ENCODE measurements at regions not wholly inside any gene's neighbourhood (a gene's known extent, or its start where the extent isn't known, plus 50 kb on each side); places are given as distances from the start of the nearest gene placed in this dataset.

DNA sequence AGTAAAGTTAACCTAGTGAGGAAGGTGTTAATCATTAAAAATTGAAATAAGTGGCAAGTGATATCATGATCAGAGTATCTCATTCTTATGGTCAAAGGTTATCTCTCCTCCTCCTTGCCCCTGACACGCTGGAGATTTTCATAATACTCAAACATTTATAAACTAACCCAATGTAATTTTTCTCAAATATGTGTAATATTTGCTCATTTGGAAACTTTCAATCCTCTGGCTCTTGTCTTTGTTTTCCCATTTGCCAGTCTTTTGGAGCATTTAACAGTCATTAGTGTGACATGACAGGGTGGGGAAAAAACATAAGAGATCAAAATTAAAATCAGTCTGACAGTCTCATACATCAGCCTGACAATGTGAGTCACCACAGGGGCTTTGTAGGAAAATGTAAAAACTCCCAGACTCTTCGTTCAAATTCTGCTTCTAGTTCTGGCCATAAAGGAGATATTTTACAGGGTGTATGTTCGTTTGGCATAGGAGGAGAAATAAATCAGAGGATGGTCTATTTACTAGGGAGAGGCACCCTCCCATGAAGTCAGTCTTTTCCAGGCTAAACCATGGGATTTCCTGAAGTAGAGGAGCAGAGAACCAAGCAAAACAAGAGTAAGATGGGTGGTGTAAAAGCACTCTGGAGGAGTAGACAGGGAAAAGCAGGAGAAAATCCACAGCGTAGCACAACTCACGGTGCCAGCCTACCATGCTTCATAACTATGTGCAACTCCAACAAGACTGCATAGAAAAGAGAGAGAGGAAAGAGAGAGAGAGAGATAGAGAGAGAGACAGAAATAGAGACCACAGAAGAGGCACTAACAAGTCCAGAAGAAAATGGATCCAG is 369.2 kb upstream of the PDE3A start:
- TF ChIP-seq POLR2AphosphoS5 (IDR thresholded peaks at IDR 0.05; ENCODE audit: low read depth, low read length) (no peak), TCF7L2 (IDR thresholded peaks at IDR 0.05; ENCODE audit: low read depth, low read length) (no peak), SIN3A (IDR thresholded peaks at IDR 0.05; ENCODE audit: borderline replicate concordance, insufficient read depth, low read depth, low read length) (no peak)
- TF ChIP-seq, protein P1, sequence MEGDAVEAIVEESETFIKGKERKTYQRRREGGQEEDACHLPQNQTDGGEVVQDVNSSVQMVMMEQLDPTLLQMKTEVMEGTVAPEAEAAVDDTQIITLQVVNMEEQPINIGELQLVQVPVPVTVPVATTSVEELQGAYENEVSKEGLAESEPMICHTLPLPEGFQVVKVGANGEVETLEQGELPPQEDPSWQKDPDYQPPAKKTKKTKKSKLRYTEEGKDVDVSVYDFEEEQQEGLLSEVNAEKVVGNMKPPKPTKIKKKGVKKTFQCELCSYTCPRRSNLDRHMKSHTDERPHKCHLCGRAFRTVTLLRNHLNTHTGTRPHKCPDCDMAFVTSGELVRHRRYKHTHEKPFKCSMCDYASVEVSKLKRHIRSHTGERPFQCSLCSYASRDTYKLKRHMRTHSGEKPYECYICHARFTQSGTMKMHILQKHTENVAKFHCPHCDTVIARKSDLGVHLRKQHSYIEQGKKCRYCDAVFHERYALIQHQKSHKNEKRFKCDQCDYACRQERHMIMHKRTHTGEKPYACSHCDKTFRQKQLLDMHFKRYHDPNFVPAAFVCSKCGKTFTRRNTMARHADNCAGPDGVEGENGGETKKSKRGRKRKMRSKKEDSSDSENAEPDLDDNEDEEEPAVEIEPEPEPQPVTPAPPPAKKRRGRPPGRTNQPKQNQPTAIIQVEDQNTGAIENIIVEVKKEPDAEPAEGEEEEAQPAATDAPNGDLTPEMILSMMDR (IDR thresholded peaks at IDR 0.05) = no peak
- TF ChIP-seq, protein P2, sequence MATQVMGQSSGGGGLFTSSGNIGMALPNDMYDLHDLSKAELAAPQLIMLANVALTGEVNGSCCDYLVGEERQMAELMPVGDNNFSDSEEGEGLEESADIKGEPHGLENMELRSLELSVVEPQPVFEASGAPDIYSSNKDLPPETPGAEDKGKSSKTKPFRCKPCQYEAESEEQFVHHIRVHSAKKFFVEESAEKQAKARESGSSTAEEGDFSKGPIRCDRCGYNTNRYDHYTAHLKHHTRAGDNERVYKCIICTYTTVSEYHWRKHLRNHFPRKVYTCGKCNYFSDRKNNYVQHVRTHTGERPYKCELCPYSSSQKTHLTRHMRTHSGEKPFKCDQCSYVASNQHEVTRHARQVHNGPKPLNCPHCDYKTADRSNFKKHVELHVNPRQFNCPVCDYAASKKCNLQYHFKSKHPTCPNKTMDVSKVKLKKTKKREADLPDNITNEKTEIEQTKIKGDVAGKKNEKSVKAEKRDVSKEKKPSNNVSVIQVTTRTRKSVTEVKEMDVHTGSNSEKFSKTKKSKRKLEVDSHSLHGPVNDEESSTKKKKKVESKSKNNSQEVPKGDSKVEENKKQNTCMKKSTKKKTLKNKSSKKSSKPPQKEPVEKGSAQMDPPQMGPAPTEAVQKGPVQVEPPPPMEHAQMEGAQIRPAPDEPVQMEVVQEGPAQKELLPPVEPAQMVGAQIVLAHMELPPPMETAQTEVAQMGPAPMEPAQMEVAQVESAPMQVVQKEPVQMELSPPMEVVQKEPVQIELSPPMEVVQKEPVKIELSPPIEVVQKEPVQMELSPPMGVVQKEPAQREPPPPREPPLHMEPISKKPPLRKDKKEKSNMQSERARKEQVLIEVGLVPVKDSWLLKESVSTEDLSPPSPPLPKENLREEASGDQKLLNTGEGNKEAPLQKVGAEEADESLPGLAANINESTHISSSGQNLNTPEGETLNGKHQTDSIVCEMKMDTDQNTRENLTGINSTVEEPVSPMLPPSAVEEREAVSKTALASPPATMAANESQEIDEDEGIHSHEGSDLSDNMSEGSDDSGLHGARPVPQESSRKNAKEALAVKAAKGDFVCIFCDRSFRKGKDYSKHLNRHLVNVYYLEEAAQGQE (IDR thresholded peaks at IDR 0.05; ENCODE audit: insufficient read depth in 1 of 2, low read depth in 2 of 2, low read length in 1 of 2) = no peak
